HG02798 (cell line): ENCODE measurements at regions not wholly inside any gene's neighbourhood (a gene's known extent, or its start where the extent isn't known, plus 50 kb on each side); places are given as distances from the start of the nearest gene placed in this dataset.

Experiments used
- ATAC-seq: cut with Tn5 transposase; IDR thresholded peaks from one replicate; pipeline ENCODE4 v1.9.1; 2021; ENCODE audit warnings: mild to moderate bottlenecking; ENCODE audit not compliant: unreplicated experiment, poor library complexity

- ATAC-seq = no peak
Observed at GRCh38 chr1:88219521-88219920, 464.6 kb upstream of the PKN2 start.

GRCh38 chr1:88221411-88221810 is 462.7 kb upstream of the PKN2 start:
- no peak for ATAC-seq

- no peak for ATAC-seq
Observed at GRCh38 chr1:88224906-88225305, 459.2 kb upstream of the PKN2 start.

- ATAC-seq = no peak
Observed at GRCh38 chr1:88228114-88228513, 456.0 kb upstream of the PKN2 start.

DNA sequence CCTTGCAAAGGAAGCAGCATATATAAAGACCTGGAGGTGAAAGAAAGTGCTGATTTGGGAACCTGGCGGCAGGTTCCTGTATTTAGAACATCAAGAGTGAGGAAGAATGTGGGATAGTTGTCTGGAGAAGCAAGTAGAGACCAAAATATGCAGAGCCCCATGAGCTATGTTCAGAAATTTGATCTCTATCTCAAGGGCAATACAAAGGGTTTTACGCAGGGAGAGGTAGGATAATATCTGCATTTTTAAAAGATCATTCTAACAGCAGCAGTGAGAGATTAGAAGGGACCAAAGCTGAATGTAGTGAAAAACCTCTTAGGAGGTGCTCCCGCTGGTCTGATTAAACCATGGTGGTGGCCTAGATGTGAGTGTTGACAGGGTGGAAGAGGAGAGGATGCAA is 453.9 kb upstream of the PKN2 start:
- no peak for ATAC-seq

DNA sequence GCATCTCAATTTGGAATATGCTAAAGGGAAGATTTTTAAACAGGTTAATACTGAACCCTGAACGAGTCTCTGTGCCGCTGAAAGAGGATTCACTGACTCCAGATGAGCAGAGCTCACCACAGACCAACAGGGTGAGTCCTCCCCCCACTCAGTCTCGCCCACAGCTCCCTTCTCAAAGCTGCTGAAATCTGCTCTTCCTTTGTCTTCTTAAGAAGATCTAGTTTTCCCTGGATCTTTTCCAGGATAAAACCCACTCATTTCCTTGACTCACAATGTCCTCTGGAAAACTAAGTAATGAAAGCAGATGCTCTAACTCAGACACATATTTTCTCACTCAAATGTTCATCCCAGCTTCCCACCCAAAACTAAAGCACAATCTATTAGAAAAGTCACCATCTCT is 447.0 kb upstream of the PKN2 start:
- ATAC-seq = no peak

DNA sequence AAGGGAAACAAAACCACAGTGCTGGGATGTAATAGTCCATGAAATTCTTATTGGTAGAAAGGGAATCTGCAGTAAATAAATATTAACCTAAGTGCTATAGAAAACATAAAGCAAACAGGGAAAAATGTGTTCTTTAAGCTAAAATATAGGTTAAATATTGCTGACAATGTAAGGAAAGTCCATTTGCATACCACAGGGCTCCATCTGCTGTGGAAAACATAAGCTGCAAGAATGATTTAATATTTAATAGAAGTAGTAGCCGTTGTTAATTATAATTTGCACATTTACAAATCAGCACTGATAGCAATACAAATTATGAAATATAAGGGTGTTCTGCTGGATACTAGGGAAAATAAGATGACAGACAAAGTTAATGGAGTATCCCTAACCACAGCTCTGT is 444.9 kb upstream of the PKN2 start:
- ATAC-seq = no peak

DNA sequence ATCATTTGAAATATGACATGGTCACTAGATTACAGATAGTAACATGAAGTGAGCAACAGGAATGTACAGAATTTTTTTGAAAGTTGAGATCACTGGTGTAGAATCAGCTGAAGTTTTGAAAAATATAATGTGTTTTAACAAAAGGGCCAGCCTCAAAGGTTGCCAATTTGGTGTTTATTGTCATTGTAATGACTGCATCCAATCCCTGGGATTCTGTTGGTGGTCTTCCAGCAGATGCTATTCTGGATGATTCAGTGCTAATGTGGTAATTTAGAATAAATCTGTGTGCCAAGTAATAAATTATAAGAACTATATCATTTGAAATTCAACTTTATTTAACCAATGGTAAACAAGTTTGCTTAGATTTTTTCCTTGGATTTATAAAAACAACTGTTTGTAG is 436.4 kb upstream of the PKN2 start:
- ATAC-seq = no peak

DNA sequence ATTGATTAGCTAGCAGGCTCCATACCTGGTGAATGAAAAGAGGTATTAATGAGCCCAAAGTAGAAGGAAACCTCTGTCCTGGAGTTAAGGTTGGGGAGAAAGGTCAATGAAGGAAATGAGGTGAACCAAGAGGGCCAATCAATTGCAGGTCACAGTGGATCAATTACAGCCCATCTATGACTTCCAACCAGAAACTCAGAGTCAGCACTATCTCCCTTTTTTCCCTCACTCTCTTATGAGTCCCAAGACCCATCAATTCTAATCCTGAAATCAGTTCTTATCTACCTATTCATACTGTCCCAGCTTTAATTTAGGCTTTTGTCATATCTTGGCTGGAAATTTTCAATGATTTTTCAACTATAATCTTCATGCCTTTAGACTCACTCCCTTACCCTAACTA is 433.2 kb upstream of the PKN2 start:
- ATAC-seq = no peak

DNA sequence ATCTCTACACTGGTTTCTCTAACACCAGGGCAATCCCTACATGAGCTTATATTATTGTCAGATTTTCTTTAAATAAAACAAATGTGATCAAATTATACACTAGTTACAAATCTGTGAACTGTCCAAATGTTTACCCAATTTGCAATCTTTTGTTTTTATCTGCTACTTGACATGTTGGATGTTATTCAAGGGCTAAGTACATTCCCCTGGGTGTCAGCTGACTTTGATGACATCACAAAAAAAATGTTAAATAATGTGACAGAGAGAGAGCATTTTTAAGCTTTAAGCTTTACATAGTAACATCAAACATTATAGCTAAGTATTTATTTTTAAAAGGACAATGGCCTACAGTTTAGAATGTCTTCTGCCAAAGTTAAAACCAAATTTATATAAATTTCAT is 431.3 kb upstream of the PKN2 start:
- no peak for ATAC-seq

- no peak for ATAC-seq
Observed at GRCh38 chr1:88265606-88266005, 418.5 kb upstream of the PKN2 start.

GRCh38 chr1:88266051-88266450 is 418.0 kb upstream of the PKN2 start:
- ATAC-seq = no peak

DNA sequence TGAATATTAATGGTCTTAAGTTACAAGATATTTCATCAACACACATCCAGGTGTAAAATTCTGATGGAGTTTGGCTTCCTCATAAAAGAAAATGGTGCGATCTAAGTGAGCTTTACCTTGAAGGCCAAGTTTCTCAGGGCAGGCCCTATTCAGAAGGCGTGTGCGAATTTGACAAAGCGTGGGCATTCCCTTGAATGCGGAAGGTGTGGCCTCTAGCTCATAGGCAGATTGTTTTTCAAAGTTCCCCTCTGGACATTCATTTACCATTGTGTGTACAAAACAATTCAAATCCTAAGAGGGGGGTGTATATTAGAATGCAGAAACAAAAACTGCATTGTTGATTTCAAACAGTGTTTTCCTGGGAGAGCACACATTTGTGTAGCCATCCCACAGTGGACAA is 411.9 kb upstream of the PKN2 start:
- ATAC-seq = no peak

GRCh38 chr1:88274431-88274830 is 409.6 kb upstream of the PKN2 start:
- ATAC-seq = no peak

GRCh38 chr1:88275259-88275862 is 408.7 kb upstream of the PKN2 start:
- ATAC-seq = no peak

DNA sequence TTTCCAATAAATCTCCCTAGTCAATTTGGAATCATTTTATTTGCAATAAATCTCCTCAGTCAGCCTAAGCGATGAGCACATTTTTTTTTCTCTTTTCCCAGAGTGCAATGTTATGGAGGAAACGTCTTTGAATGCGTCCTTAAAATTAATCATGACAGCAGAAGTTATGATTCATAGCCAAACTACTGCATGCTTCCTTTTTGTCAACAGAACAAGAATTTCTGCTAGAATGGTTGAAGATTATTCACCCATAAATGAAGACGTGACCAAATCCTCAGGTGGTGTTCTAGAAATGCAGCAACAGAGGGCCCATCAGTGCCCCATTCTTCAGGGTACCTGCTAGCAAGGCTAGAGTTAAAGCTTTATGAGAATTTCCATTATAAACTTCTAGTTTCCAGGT is 407.9 kb upstream of the PKN2 start:
- ATAC-seq = no peak

GRCh38 chr1:88284066-88284465 is 400.0 kb upstream of the PKN2 start:
- ATAC-seq = no peak

DNA sequence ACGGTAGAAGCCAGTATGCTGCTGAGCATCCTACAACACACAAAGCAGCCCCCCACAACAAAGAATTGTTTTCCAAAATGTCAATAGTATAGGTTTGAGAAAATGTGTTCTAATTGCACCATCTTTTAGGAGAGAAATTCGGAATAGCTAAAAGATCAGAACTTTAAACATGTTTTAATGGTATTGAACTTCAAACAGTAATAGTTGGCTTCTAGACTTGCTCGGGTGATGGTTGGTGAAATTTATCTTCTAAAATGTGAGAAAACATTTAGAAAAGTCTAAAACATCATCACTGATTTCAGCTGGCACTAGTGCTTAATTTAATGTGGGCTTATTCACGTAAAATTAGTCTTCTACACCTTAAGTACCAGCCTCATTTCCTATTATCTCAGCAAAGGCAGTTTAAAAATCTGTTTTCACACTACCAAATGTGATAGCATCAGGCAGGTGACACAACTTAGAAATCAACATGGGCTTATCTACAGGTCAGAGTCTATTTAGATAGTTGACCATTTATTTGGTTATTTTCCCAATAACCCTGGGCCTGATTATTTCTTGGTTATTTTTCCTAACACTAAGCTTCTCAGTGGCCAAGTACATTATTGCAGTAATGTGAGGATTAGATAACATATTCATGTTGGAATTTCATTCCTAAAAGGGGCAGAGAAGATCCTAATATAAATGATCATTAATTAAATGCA is 399.3 kb upstream of the PKN2 start:
- no peak for ATAC-seq

- ATAC-seq = no peak
Observed at GRCh38 chr1:88286716-88287115, 397.4 kb upstream of the PKN2 start.

DNA sequence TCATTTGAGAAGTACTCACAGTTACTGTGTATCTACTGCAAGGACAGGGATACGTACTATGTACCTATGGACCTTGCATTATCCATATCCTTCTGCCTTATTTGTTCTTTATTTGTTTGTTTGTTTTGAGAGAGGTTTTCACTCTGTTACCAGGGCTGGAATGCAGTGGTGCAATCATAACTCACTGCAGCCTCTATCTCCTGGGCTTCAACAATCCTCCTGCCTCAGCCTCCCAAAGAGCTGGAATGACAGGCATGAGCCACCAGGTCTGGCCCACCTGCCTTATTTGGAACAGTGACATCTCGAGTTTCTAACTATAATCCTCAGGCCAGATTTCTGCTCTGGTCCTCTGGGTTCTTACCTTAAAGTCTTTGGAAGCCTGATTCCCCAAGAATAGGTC is 395.5 kb upstream of the PKN2 start:
- ATAC-seq = no peak

DNA sequence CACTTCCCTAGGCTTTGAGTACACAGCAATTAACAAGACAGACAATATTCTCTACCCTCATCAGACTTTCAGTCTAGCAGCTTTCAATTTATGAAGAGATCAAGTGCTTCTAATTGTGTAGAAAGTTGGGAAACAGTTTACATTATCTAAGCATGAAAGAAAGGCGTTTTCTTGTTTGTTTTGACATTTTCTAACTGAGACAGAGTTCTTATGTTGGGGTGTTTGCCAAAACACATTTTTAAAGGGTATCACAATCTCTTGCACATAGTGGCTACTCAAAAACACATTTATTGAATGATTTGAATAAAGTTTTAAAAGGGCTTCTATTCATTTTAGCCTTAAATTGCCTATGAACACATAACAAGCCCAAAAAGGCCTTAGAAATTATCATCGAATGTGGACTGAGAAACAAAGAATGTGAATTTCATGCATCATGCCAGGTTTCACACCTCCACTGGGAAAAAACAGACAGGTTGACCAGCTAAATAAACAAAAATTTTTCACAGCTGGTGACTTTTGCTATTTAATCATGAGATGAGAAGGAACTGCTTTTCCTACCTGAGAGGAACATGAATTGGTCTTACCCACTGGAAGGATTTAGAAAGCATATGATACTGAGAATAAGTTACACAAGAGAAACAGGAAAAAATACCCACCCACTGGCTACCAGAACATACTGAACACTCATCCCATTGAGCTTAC is 394.5 kb upstream of the PKN2 start:
- no peak for ATAC-seq
